Pancreas (tissue), 10 donors: ENCODE measurements at regions not wholly inside any gene's neighbourhood (a gene's known extent, or its start where the extent isn't known, plus 50 kb on each side); places are given as distances from the start of the nearest gene placed in this dataset.

Experiments used
- ATAC-seq, 4 donors: fragments of 200-7000 bp; cut with Tn5 transposase; one replicate each; pipeline versions ENCODE4 v1.8.0 to v1.9.1; 2020; ENCODE audit warnings: mild to moderate bottlenecking in 4 of 4, moderate library complexity in 4 of 4
- DNase-seq, 6 donors: peaks; one replicate each; pipeline ENCODE4 v3.0.0-alpha.2; 2020
- FAIRE-seq: peaks from 2 replicates; lab custom pipeline; 2012; peaks lifted over from hg19 to GRCh38; lab: Jason Lieb, UNC
- H3K27ac ChIP-seq, 4 donors: fragments of 200-600 bp; sonication (generic); 1 replicate in 3 of 4; 2 replicates in 1 of 4; pipeline versions ENCODE4 v1.5.0 to v1.8.0; 2020
- H3K27me3 ChIP-seq, 4 donors: fragments of 200-600 bp; one replicate each; pipeline ENCODE4 v1.8.0; 2021
- H3K36me3 ChIP-seq, 3 donors: fragments of 200-600 bp; sonication (generic) in 1 of 3; one replicate each; pipeline versions ENCODE4 v1.5.0 to v1.8.0; 2020 to 2021
- H3K4me1 ChIP-seq, 3 donors: fragments of 200-600 bp; one replicate each; pipeline ENCODE4 v1.8.0; 2021
- H3K4me3 ChIP-seq, 4 donors: fragments of 200-600 bp; sonication (generic) in 2 of 4; one replicate each; pipeline versions ENCODE4 v1.5.0 to v1.8.0; 2020 to 2021
- H3K9me3 ChIP-seq, 4 donors: fragments of 200-600 bp; one replicate each; pipeline ENCODE4 v1.8.0; 2021
- WGBS, 2 donors: extraction: QIAGEN DNeasy Blood & Tissue Kit; methylation state at CpG; one replicate each; pipeline ENCODE4 v1.1.7; 2013; 5-methylcytosine and 5-hydroxymethylcytosine counted together
- intact Hi-C, 3 donors: fragments of 100-400 bp; cut with DNase I; formaldehyde crosslinking; loops; one replicate each; pipeline versions ENCODE4 v1.11.1 to v1.14.2; 2022
- TF ChIP-seq, protein P1 (sequence below), 4 donors: fragments of 200-600 bp; sonication (generic) in 3 of 4; IDR thresholded peaks; one replicate each; pipeline versions ENCODE4 v1.5.0 to v1.8.0; 2021; ENCODE audit warnings: antibody characterized with exemption in 4 of 4
- donor health status: healthy with polysubstance abuse.
- donor health status: DM: no; HTN: no; CAD: no; lungs with moderate emphysema.
- donor health status: DM: no; HTN: no; CAD: no.
- donor health status: control.
- donor health status: control.
- donor health status: Bipolar disorder and iron deficiency.
- donor health status: DM: yes; HTN: yes; CAD: no.
- donor health status: DM: no; HTN: no; CAD: no.
- donor health status: DM: no; HTN: no; CAD: no.
- donor health status: DM: yes; HTN: yes; CAD: no.

DNA sequence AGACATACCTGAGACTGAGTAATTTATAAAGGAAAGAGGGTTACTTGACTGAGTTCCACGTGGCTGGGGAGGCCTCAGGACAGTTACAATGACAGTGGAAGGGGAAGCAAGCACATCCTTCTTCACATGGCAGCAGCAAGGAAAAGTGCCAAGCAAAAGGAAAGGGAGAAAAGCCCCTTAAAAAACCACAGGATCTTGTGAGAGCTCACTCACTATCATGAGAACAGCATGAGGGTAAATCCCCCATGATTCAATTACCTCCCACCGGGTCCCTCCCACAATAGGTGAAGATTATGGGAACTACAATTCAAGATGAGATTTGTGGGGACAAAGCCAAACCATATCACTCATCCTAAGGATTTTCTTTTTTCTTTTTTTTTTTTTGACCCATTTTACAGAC is 177.8 kb upstream of the EEA1 start:
- Histone ChIP-seq H3K27me3 (no peaks in the 10 kb centered on the region), H3K9me3 (no peaks in the 10 kb centered on the region), H3K4me1 (no peaks in the 10 kb centered on the region), H3K36me3 (no peaks in the 10 kb centered on the region), H3K27ac (no peak overlapping the region), H3K4me3 (no peak overlapping the region)
- no peak for ATAC-seq
- intact Hi-C loops, result no loop called here
- FAIRE-seq, result no peak
- DNase-seq, result no peak
- WGBS, 2 donors, result 49 to 71% methylated on average over 2 of the region's 2 CpGs
- TF ChIP-seq, protein P1, sequence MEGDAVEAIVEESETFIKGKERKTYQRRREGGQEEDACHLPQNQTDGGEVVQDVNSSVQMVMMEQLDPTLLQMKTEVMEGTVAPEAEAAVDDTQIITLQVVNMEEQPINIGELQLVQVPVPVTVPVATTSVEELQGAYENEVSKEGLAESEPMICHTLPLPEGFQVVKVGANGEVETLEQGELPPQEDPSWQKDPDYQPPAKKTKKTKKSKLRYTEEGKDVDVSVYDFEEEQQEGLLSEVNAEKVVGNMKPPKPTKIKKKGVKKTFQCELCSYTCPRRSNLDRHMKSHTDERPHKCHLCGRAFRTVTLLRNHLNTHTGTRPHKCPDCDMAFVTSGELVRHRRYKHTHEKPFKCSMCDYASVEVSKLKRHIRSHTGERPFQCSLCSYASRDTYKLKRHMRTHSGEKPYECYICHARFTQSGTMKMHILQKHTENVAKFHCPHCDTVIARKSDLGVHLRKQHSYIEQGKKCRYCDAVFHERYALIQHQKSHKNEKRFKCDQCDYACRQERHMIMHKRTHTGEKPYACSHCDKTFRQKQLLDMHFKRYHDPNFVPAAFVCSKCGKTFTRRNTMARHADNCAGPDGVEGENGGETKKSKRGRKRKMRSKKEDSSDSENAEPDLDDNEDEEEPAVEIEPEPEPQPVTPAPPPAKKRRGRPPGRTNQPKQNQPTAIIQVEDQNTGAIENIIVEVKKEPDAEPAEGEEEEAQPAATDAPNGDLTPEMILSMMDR (IDR thresholded peaks at IDR 0.05), result no peak

DNA sequence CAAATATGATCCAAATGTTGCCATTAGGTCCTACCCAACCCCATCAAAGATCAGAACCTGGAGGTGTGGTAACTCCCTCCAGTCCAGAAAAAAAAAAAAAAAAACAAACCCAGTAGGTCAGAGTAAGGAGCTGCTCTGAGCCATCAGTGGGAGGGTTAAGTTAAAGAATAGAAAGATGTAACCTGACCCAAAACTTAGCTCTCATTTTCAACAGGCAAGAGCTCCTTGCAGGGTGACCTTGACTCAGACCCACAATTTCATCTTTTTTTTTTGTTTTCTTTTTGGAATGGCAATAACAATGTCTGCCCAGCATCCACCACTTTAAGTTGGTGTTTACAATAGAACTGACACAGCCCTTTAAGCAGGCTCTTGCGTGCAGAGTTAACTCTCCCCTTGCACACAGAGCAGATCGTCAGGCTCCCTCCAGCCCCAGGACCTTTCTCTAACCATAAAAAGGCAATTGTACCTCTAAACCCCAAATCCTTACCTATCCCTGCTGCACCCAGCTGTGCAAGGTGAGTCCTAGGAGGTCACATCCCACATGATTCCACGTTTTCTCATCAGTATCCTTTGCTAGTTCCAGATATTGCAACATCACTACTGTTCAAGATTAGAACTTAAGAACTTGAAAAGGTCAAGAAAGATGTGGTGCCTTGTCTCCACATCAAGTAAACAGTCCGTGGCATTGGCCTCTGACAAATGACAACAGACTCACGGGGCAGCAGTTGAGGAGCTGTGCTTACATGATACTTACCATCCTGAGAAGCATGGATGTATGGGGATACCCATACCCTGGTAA is 178.6 kb upstream of the EEA1 start:
- Histone ChIP-seq H3K4me3 (no peak overlapping the region), H3K27me3 (no peaks in the 10 kb centered on the region), H3K27ac (no peak overlapping the region), H3K4me1 (no peaks in the 10 kb centered on the region), H3K9me3 (no peaks in the 10 kb centered on the region), H3K36me3 (no peaks in the 10 kb centered on the region)
- ATAC-seq, result no peak
- TF ChIP-seq, protein P1 (IDR thresholded peaks at IDR 0.05), result no peak
- intact Hi-C loops, result no loop called here
- DNase-seq, result no peak
- WGBS, 2 donors, result 51 to 66% methylated on average over 5 of the region's 5 CpGs
- no peak for FAIRE-seq

DNA sequence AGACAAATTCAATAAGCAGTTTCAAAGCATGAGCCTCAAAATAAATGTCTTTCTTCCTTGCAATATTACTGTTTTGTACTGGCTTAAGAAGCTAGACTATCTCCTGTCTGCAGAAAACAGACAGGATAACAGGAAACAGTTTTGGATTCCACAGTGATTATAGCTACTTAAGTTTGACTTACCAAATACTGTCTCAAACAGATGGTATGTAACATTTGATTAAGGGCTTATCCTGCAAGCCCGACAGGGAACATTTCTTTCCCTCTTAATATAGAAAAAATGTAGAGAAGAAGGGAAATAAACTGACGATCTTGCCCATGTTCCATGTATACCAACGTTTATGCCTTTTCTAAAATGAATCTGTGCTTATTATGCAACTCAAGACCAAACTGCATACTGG is 179.9 kb upstream of the EEA1 start:
- Histone ChIP-seq H3K36me3 (no peaks in the 10 kb centered on the region), H3K27ac (no peak overlapping the region), H3K27me3 (no peaks in the 10 kb centered on the region), H3K4me3 (no peak overlapping the region), H3K9me3 (no peaks in the 10 kb centered on the region), H3K4me1 (no peaks in the 10 kb centered on the region)
- DNase-seq, result no peak
- no peak for FAIRE-seq
- intact Hi-C loops, result no loop called here
- 51 to 53% methylated on average over 3 of the region's 3 CpGs for WGBS, 2 donors
- ATAC-seq, result no peak
- TF ChIP-seq, protein P1 (IDR thresholded peaks at IDR 0.05), result no peak

DNA sequence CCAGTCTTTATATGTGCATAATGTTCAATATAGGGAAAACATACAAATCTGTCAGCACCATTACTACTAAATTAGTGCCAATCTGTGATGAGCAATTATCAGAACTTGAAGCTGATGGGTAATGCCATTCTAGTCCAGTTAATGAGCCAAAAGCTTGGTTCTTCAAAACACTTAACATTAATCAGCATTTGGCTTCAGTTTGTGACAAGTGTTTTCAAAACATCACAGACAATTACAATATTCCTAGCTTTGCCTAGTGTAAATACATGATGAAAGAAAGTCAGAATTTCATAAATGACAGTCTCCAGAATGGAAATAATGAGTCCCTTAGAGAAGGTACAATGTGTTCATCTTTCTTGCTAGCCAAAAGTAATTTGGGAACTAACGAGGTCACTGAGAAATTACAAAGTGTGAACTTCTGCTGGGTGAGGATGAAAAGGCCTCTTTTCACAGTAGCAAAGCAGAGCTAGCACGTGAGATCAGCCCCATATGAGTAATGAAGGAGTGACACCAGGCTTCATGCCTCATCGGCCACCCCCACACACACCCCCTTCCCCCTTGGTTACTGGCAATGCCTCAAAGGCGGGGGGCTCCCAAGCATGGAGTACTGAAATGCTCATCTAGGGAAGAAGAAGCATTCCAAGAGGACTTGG is 180.6 kb upstream of the EEA1 start:
- Histone ChIP-seq H3K27ac (no peak overlapping the region), H3K4me1 (no peaks in the 10 kb centered on the region), H3K36me3 (no peaks in the 10 kb centered on the region), H3K4me3 (no peak overlapping the region), H3K27me3 (no peaks in the 10 kb centered on the region), H3K9me3 (no peaks in the 10 kb centered on the region)
- intact Hi-C loops, result no loop called here
- WGBS, 2 donors, result 68 to 78% methylated on average over 4 of the region's 4 CpGs
- no peak for DNase-seq
- TF ChIP-seq, protein P1 (IDR thresholded peaks at IDR 0.05), result no peak
- ATAC-seq, result no peak
- FAIRE-seq, result no peak

DNA sequence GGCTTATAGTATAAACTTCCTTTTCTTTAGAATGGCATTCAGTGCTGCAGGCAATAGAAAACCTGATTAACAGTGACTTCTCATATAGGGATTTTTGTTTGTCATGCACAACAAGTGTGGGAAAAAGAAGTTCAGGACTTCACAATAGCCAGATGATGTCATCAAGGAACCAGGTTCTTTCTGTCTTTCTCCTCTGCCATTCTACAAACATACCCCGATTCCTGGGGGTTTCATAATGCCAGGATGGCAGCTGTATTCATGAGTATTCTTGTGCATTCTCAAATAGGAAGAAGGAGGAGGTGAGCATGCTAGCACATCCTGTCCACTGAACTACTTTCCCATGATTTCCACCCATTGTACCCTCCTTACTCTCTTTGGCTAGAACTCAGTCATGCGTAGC is 182.7 kb upstream of the EEA1 start:
- Histone ChIP-seq H3K36me3 (no peaks in the 10 kb centered on the region), H3K4me3 (no peak overlapping the region), H3K4me1 (no peaks in the 10 kb centered on the region), H3K27ac (no peak overlapping the region), H3K9me3 (no peaks in the 10 kb centered on the region), H3K27me3 (no peaks in the 10 kb centered on the region)
- WGBS, 2 donors, result 75 to 85% methylated on average over 2 of the region's 2 CpGs
- no peak for FAIRE-seq
- TF ChIP-seq, protein P1 (IDR thresholded peaks at IDR 0.05), result no peak
- DNase-seq, result no peak
- intact Hi-C loops, result no loop called here
- ATAC-seq, result no peak
